ENCODE measurements at regions not wholly inside any gene's neighbourhood (a gene's known extent, or its start where the extent isn't known, plus 50 kb on each side); places are given as distances from the start of the nearest gene placed in this dataset.

DNA sequence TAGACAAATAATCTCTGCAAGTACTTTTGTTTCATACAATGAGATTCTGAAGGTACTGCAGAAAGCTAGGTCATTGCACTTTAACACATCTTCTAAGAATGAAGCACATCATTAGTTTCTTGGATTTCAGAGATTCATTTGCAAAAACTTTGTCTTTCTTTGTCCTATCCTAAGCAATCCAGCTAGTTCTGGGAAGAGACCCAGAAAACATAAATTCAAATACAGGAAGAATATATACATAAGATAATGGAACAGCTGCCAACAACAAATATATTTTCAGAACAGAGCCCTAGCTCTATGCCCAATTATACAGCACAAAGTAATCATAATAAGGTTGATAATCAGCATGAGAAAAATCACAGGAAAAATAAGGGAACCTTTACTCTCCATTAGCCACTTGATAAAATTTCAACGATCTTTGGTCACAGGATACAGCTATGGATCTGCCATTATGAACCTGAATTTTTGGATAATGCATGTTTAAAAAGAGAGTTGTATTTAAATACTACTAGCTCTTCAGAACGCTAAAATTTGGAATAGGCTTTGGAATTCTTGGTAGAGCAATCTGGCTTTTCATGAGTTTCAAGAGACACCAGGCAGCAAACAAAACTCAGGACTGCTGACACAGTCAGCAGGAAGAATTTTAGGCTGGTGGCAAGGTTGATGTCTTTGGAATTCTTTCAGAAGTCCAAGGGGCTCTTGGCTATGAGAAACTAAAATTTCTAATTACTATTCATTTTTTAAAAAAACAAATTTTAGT, 250.4 kb upstream of the SMIM21 start:
- no peak overlapping the region for H2AFZ ChIP-seq (ENCODE audit: low read depth, low read length, severe bottlenecking)
- no peaks in the 10 kb centered on the region for H3K27me3 ChIP-seq (ENCODE audit: low read length)
- H3K9me2 ChIP-seq (replicated peaks; ENCODE audit: insufficient read depth, low read length) = no peaks in the 10 kb centered on the region
- no peaks in the 10 kb centered on the region for H3K36me3 ChIP-seq (ENCODE audit: low read length)
- H3K27ac ChIP-seq (ENCODE audit: low read depth, low read length) = no peak overlapping the region
- no peak overlapping the region for H3K4me2 ChIP-seq (ENCODE audit: low read depth, low read length, poor library complexity, severe bottlenecking)
- H3K79me2 ChIP-seq (ENCODE audit: insufficient read depth, low read length) = no peaks in the 10 kb centered on the region
- H4K20me1 ChIP-seq (ENCODE audit: low read depth, low read length) = no peaks in the 10 kb centered on the region
- no peak for TF ChIP-seq EZH2phosphoT487 (conservative IDR thresholded peaks at IDR 0.05; ENCODE audit: low read length)
- TF ChIP-seq, protein P1, sequence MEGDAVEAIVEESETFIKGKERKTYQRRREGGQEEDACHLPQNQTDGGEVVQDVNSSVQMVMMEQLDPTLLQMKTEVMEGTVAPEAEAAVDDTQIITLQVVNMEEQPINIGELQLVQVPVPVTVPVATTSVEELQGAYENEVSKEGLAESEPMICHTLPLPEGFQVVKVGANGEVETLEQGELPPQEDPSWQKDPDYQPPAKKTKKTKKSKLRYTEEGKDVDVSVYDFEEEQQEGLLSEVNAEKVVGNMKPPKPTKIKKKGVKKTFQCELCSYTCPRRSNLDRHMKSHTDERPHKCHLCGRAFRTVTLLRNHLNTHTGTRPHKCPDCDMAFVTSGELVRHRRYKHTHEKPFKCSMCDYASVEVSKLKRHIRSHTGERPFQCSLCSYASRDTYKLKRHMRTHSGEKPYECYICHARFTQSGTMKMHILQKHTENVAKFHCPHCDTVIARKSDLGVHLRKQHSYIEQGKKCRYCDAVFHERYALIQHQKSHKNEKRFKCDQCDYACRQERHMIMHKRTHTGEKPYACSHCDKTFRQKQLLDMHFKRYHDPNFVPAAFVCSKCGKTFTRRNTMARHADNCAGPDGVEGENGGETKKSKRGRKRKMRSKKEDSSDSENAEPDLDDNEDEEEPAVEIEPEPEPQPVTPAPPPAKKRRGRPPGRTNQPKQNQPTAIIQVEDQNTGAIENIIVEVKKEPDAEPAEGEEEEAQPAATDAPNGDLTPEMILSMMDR (IDR thresholded peaks at IDR 0.05; ENCODE audit: insufficient read depth, low read length, poor library complexity, severe bottlenecking) = no peak
- H3F3A ChIP-seq (ENCODE audit: insufficient read depth) = no peaks in the 10 kb centered on the region
- H3K9me3 ChIP-seq (ENCODE audit: insufficient read depth, low read length) = no peaks in the 10 kb centered on the region
- no peak overlapping the region for H3K4me3 ChIP-seq (ENCODE audit: insufficient read depth, low read length, poor library complexity, severe bottlenecking)
- H3K9ac ChIP-seq (ENCODE audit: low read length) = no peak overlapping the region

DNA sequence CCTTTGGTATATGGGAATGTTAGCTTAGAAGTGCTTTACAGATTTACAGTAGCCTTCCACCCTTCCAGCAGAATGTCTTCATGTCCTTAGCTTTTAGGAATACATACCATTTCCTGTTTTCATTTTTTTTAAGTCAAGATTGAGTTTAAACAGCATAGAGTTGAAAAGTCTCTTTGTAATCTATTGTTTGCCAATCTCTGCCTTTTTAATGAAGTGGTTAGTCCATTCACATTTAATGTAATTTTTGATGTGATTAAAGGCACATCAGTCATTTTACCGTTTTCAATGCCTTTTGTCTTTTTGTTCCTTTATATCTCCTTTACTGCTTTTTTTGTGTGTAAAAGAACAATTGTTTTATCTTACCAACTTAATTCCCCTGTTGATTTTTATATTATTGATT, 233.4 kb upstream of the SMIM21 start:
- no peaks in the 10 kb centered on the region for H3K36me3 ChIP-seq (ENCODE audit: low read length)
- no peak for TF ChIP-seq EZH2phosphoT487 (conservative IDR thresholded peaks at IDR 0.05; ENCODE audit: low read length)
- TF ChIP-seq, protein P1 (IDR thresholded peaks at IDR 0.05; ENCODE audit: insufficient read depth, low read length, poor library complexity, severe bottlenecking) = no peak
- H3K27me3 ChIP-seq (ENCODE audit: low read length) = no peaks in the 10 kb centered on the region
- H3K9me3 ChIP-seq (ENCODE audit: insufficient read depth, low read length) = peaks cover 8% of the 10 kb centered on the region; the same call in 1 of the 2 replicates
- no peaks in the 10 kb centered on the region for H3K79me2 ChIP-seq (ENCODE audit: insufficient read depth, low read length)
- no peaks in the 10 kb centered on the region for H4K20me1 ChIP-seq (ENCODE audit: low read depth, low read length)
- H3K4me3 ChIP-seq (ENCODE audit: insufficient read depth, low read length, poor library complexity, severe bottlenecking) = no peak overlapping the region
- no peaks in the 10 kb centered on the region for H3K9me2 ChIP-seq (replicated peaks; ENCODE audit: insufficient read depth, low read length)
- H3K9ac ChIP-seq (ENCODE audit: low read length) = no peak overlapping the region
- no peak overlapping the region for H3K4me2 ChIP-seq (ENCODE audit: low read depth, low read length, poor library complexity, severe bottlenecking)
- H3F3A ChIP-seq (ENCODE audit: insufficient read depth) = no peaks in the 10 kb centered on the region
- H3K27ac ChIP-seq (ENCODE audit: low read depth, low read length) = no peak overlapping the region
- no peak overlapping the region for H2AFZ ChIP-seq (ENCODE audit: low read depth, low read length, severe bottlenecking)

DNA sequence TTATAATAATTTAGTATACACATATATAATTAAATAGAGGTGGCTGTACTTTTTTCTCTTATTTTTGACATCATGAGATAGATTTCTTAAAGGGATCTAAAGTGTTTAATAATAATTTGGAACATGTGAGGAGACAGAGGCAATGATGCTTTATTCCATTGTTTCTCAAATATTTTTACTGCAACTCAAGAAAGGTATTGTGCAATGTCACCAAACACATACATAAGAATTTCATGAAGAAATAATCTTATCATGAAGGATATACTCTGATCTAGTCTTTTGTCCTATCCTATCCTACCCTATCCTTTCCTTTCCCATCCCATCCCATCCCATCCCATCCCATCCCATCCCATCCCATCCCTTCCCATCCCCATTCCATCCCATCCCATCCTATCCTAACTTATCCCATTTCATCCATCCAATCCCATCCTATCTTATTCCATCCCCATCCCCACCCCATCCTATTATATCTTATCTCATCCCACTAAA, 232.1 kb upstream of the SMIM21 start:
- no peaks in the 10 kb centered on the region for H3K36me3 ChIP-seq (ENCODE audit: low read length)
- H3K9me2 ChIP-seq (replicated peaks; ENCODE audit: insufficient read depth, low read length) = no peaks in the 10 kb centered on the region
- no peaks in the 10 kb centered on the region for H3F3A ChIP-seq (ENCODE audit: insufficient read depth)
- H3K27ac ChIP-seq (ENCODE audit: low read depth, low read length) = no peak overlapping the region
- H3K27me3 ChIP-seq (ENCODE audit: low read length) = no peaks in the 10 kb centered on the region
- no peaks in the 10 kb centered on the region for H4K20me1 ChIP-seq (ENCODE audit: low read depth, low read length)
- H3K9me3 ChIP-seq (ENCODE audit: insufficient read depth, low read length) = peaks cover 8% of the 10 kb centered on the region; the same call in 1 of the 2 replicates
- no peak overlapping the region for H3K9ac ChIP-seq (ENCODE audit: low read length)
- H3K79me2 ChIP-seq (ENCODE audit: insufficient read depth, low read length) = no peaks in the 10 kb centered on the region
- H2AFZ ChIP-seq (ENCODE audit: low read depth, low read length, severe bottlenecking) = no peak overlapping the region
- H3K4me2 ChIP-seq (ENCODE audit: low read depth, low read length, poor library complexity, severe bottlenecking) = no peak overlapping the region
- TF ChIP-seq, protein P1 (IDR thresholded peaks at IDR 0.05; ENCODE audit: insufficient read depth, low read length, poor library complexity, severe bottlenecking) = no peak
- no peak for TF ChIP-seq EZH2phosphoT487 (conservative IDR thresholded peaks at IDR 0.05; ENCODE audit: low read length)
- H3K4me3 ChIP-seq (ENCODE audit: insufficient read depth, low read length, poor library complexity, severe bottlenecking) = no peak overlapping the region
